PC-9 (cell line): ENCODE measurements at regions not wholly inside any gene's neighbourhood (a gene's known extent, or its start where the extent isn't known, plus 50 kb on each side); places are given as distances from the start of the nearest gene placed in this dataset.

Experiments
- CTCF ChIP-seq: fragments of 200-600 bp; sonication (generic); conservative IDR thresholded peaks from 2 replicates; pipeline ENCODE4 v1.6.1; 2017; ENCODE audit warnings: mixed run types, antibody characterized with exemption, mild to moderate bottlenecking, moderate library complexity
- EZH2 ChIP-seq: fragments of 200-600 bp; sonication (generic); IDR thresholded peaks from 2 replicates; pipeline ENCODE4 v1.8.0; 2017; ENCODE audit warnings: antibody characterized with exemption, low read depth

DNA sequence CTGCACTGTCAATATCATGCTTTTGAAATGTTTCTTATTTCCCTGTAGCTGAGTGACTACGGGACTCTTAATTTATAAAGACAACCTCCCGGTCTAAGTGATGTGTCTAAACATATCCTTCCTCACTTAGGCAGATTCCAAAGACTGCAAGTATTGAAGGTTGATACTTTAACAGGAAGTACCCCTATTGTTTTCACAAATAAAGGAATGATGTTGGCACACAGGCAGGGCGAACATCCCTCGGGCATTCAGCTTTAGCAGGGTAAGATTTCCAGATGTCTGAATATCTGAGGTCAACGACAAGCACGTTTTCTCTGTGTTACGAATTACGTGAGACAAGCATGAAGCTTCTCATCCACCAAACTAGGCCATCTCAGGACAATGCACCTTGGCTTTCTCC, 638.0 kb upstream of the FRG1 start:
- no peak for TF ChIP-seq CTCF
- no peak for TF ChIP-seq EZH2
